ENCODE measurements at regions not wholly inside any gene's neighbourhood (a gene's known extent, or its start where the extent isn't known, plus 50 kb on each side); places are given as distances from the start of the nearest gene placed in this dataset.

DNA sequence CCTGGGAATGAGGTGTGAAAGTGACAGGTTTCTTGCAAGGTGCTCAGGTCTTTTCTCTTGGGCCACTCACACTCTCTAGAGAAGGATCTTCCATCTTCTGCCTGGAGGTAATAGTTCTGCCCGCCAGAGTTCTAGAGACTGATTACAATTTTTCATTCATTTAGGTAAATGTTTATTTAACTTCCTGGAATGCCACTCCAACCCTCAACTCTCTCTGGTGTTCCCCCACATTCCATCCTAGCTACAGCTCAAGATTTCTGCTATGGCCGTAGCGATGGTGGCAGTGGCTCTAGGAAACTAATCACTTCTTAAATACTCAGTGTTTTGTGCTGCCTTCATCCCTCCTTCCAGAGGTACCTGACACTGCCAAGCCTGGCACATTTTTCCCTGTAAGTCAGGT lies 174.6 kb downstream of the WDR11 start:
- H3K4me1 Mint-ChIP-seq (ENCODE audit: unreplicated experiment) = no peaks in the 10 kb centered on the region
- H3K36me3 Mint-ChIP-seq (ENCODE audit: unreplicated experiment) = no peaks in the 10 kb centered on the region
- no peak overlapping the region for H3K27ac Mint-ChIP-seq (ENCODE audit: unreplicated experiment)
- TF ChIP-seq, protein P1, sequence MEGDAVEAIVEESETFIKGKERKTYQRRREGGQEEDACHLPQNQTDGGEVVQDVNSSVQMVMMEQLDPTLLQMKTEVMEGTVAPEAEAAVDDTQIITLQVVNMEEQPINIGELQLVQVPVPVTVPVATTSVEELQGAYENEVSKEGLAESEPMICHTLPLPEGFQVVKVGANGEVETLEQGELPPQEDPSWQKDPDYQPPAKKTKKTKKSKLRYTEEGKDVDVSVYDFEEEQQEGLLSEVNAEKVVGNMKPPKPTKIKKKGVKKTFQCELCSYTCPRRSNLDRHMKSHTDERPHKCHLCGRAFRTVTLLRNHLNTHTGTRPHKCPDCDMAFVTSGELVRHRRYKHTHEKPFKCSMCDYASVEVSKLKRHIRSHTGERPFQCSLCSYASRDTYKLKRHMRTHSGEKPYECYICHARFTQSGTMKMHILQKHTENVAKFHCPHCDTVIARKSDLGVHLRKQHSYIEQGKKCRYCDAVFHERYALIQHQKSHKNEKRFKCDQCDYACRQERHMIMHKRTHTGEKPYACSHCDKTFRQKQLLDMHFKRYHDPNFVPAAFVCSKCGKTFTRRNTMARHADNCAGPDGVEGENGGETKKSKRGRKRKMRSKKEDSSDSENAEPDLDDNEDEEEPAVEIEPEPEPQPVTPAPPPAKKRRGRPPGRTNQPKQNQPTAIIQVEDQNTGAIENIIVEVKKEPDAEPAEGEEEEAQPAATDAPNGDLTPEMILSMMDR (IDR thresholded peaks at IDR 0.05) = no peak
- DNase-seq (ENCODE audit: extremely low spot score, unreplicated experiment) = no peak
- no peak overlapping the region for H3K4me3 Mint-ChIP-seq (ENCODE audit: unreplicated experiment)
- H3K9me3 Mint-ChIP-seq (ENCODE audit: unreplicated experiment) = no peaks in the 10 kb centered on the region
- H3K27me3 Mint-ChIP-seq (ENCODE audit: unreplicated experiment) = peaks cover 30% of the 10 kb centered on the region

DNA sequence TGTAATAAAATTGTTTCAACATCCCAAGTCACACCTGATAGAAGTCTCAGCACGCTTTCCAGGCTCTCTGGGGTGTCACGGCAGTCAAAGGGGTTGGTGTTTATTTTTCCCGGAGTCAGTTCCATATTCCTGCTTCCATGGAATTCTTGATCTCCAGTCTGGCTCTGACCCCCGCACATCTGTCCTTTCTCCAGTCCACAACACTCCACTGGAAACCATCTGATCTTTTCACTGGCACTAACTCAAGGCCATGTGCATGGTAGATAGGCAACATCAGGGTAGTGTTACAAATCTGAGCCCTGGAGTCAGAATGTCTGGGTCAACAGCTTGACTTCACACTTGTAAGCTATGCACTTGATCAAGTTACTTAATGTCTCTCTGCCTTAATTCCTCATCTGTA lies 176.2 kb downstream of the WDR11 start:
- H3K27ac Mint-ChIP-seq (ENCODE audit: unreplicated experiment) = no peak overlapping the region
- H3K27me3 Mint-ChIP-seq (ENCODE audit: unreplicated experiment) = peaks cover 30% of the 10 kb centered on the region
- no peak overlapping the region for H3K4me3 Mint-ChIP-seq (ENCODE audit: unreplicated experiment)
- TF ChIP-seq, protein P1 (IDR thresholded peaks at IDR 0.05) = no peak
- H3K9me3 Mint-ChIP-seq (ENCODE audit: unreplicated experiment) = no peaks in the 10 kb centered on the region
- H3K4me1 Mint-ChIP-seq (ENCODE audit: unreplicated experiment) = no peaks in the 10 kb centered on the region
- no peaks in the 10 kb centered on the region for H3K36me3 Mint-ChIP-seq (ENCODE audit: unreplicated experiment)
- DNase-seq (ENCODE audit: extremely low spot score, unreplicated experiment) = no peak

DNA sequence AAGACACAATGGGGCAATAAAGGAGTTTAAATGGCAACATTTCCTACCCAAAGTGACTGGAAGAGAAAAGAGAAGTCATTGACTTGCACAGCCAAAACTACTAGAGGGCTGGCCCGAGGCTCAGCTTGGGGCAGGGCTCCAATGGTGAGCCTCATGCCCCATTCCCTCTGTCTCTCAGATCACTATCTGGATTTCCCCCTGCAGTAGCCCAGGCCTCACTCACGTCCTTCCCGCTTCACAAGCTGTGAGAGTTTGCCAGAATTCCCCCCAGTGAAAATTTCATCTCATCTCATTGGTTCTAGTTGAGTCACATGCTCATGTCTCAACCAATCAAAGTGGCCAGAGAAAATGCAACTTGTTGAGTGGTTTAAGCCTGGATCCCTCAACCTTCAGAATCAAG lies 181.3 kb downstream of the WDR11 start:
- H3K27me3 Mint-ChIP-seq (ENCODE audit: unreplicated experiment) = peaks cover 18% of the 10 kb centered on the region
- no peaks in the 10 kb centered on the region for H3K36me3 Mint-ChIP-seq (ENCODE audit: unreplicated experiment)
- no peaks in the 10 kb centered on the region for H3K4me1 Mint-ChIP-seq (ENCODE audit: unreplicated experiment)
- no peaks in the 10 kb centered on the region for H3K9me3 Mint-ChIP-seq (ENCODE audit: unreplicated experiment)
- no peak overlapping the region for H3K27ac Mint-ChIP-seq (ENCODE audit: unreplicated experiment)
- TF ChIP-seq, protein P1 (IDR thresholded peaks at IDR 0.05) = no peak
- no peak for DNase-seq (ENCODE audit: extremely low spot score, unreplicated experiment)
- H3K4me3 Mint-ChIP-seq (ENCODE audit: unreplicated experiment) = no peak overlapping the region

DNA sequence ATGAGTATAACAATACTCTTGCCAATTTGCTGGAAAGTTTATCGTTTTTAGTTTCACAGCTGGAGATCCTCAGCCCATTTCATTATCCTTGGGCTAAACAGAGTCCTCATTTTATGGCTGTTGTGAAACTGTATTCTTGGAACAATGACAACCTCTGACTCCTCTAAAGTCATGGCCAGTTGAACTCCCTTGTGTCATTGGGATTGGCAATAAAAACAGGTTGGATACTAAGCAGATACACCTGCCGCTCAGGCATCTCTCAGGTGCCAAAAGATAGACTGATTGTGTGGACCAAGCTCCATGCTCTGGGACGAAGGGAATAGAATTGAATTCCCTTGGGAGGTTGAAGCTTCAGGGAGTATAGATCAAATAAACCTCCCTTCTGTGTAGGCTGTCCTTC lies 182.2 kb downstream of the WDR11 start:
- peaks cover 18% of the 10 kb centered on the region for H3K27me3 Mint-ChIP-seq (ENCODE audit: unreplicated experiment)
- DNase-seq (ENCODE audit: extremely low spot score, unreplicated experiment) = no peak
- no peak overlapping the region for H3K27ac Mint-ChIP-seq (ENCODE audit: unreplicated experiment)
- H3K4me1 Mint-ChIP-seq (ENCODE audit: unreplicated experiment) = no peaks in the 10 kb centered on the region
- no peaks in the 10 kb centered on the region for H3K36me3 Mint-ChIP-seq (ENCODE audit: unreplicated experiment)
- TF ChIP-seq, protein P1 (IDR thresholded peaks at IDR 0.05) = no peak
- no peak overlapping the region for H3K4me3 Mint-ChIP-seq (ENCODE audit: unreplicated experiment)
- H3K9me3 Mint-ChIP-seq (ENCODE audit: unreplicated experiment) = no peaks in the 10 kb centered on the region

DNA sequence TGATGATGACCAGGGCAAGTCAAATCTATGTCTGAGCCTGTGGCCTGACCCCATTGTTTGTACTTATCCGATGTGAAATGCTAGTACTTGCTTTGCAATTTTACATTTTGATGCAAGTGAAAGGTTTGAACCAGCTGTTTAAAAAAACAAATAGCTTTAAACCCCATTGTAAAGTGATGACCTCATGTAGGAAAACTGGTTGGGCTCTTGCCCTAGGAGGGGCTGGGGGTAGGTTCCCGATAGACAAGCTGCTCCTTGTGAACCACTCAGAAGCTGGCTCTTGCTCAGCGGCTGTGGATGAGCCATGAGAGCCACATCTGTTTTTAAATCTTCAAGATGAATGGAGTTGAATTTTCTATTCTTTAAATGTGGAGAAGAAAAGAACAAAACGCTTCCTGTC lies 185.3 kb downstream of the WDR11 start:
- Mint-ChIP-seq H3K4me3 (ENCODE audit: unreplicated experiment) (no peak overlapping the region), H3K4me1 (ENCODE audit: unreplicated experiment) (no peaks in the 10 kb centered on the region), H3K9me3 (ENCODE audit: unreplicated experiment) (no peaks in the 10 kb centered on the region), H3K27ac (ENCODE audit: unreplicated experiment) (no peak overlapping the region), H3K27me3 (ENCODE audit: unreplicated experiment) (peaks cover 12% of the 10 kb centered on the region), H3K36me3 (ENCODE audit: unreplicated experiment) (no peaks in the 10 kb centered on the region)
- TF ChIP-seq, protein P1 (IDR thresholded peaks at IDR 0.05) = no peak
- no peak for DNase-seq (ENCODE audit: extremely low spot score, unreplicated experiment)
